HCT116 (cell line): ENCODE measurements at regions not wholly inside any gene's neighbourhood (a gene's known extent, or its start where the extent isn't known, plus 50 kb on each side); places are given as distances from the start of the nearest gene placed in this dataset. TPM values are rescaled to one million over a fixed set of nuclear protein-coding genes. Genes with fewer than 3 reads are reported as not detected.

Experiments
- ATAC-seq: fragments of 200-7000 bp; cut with Tn5 transposase; 2 replicates; pipeline ENCODE4 v1.9.1; 2020; ENCODE audit warnings: mild to moderate bottlenecking, moderate library complexity
- BruUV-seq: library from RNA; stranded (reverse); fragments of 400-500 nt; replicated peaks from 2 replicates; lab custom pipeline; 2021; lab: Mats Ljungman, UMichigan
- CTCF ChIA-PET: fragments of 300-600 bp; sonication (Branson Sonifier 250); formaldehyde crosslinking; loops from one replicate; lab custom pipeline; 2021; ENCODE audit warnings: antibody characterized with exemption; lab: Charles Lee
- POLR2A ChIA-PET: fragments of 300-600, 350-600 bp; sonication (Branson Sonifier 250); formaldehyde crosslinking; loops from one replicate; lab custom pipeline; 2021; ENCODE audit warnings: antibody characterized with exemption; lab: Charles Lee
- RAD21 ChIA-PET, 2 experiments: fragments of 300-600 bp; sonication (Branson Sonifier 250); formaldehyde crosslinking; loops; one replicate each; lab custom pipeline; 2023; ENCODE audit warnings: low total read pairs in 2 of 2; ENCODE audit not compliant: uncharacterized antibody in 2 of 2, unreplicated experiment in 2 of 2, low non-redundant PET in 1 of 2; lab: Charles Lee
- DNase-seq: peaks from one replicate; pipeline ENCODE4 v3.0.0-alpha.2; 2010; ENCODE audit warnings: low read depth, low spot score
- H2AFZ ChIP-seq: fragments of 200-600 bp; shearing (Covaris generic), sonication (generic); 2 replicates; pipeline ENCODE4 v1.6.1; 2017; ENCODE audit warnings: low read depth, mixed run types, mixed read lengths, antibody characterized with exemption, low read length; ENCODE audit not compliant: poor library complexity, severe bottlenecking
- H3K27ac ChIP-seq: 2 replicates; pipeline ENCODE4 v1.5.1; 2012; ENCODE audit warnings: low read depth, low read length
- H3K27me3 ChIP-seq: fragments of 200-600 bp; sonication (generic); 2 replicates; pipeline ENCODE4 v1.6.1; 2016; ENCODE audit warnings: mixed run types, low read length, mixed read lengths; ENCODE audit not compliant: insufficient read depth
- H3K36me3 ChIP-seq, 2 experiments: fragments of 200-500 bp in 1 of 2; fragments of 200-600 bp in 1 of 2; sonication (Bioruptor generic) in 1 of 2; sonication (generic) in 1 of 2; 2 replicates each; pipeline versions ENCODE4 v1.5.1 to v1.6.1; 2014 to 2016; ENCODE audit warnings: low read length in 2 of 2, inconsistent platforms in 1 of 2, mixed read lengths in 1 of 2, mixed run types in 1 of 2; ENCODE audit not compliant: insufficient read depth in 2 of 2, control insufficient read depth in 1 of 2
- H3K4me1 ChIP-seq, 2 experiments: fragments of 200-600 bp in 1 of 2; sonication (generic) in 1 of 2; 2 replicates each; pipeline versions ENCODE4 v1.5.1 to v1.6.1; 2012 to 2017; ENCODE audit warnings: low read length in 2 of 2, inconsistent platforms in 1 of 2, mild to moderate bottlenecking in 1 of 2, mixed read lengths in 1 of 2, mixed run types in 1 of 2, moderate library complexity in 1 of 2; ENCODE audit not compliant: insufficient read depth in 2 of 2, control insufficient read depth in 1 of 2
- H3K4me2 ChIP-seq: fragments of 200-600 bp; sonication (generic); 2 replicates; pipeline ENCODE4 v1.6.1; 2017; ENCODE audit warnings: mixed run types, low read length, mixed read lengths
- H3K4me3 ChIP-seq, 2 experiments: fragments of 200-600 bp in 1 of 2; sonication (generic) in 1 of 2; replicated peaks in 1 of 2; 2 replicates each; pipeline ENCODE4 v1.5.1; 2011 to 2016; ENCODE audit warnings: low read length in 2 of 2, control low read depth in 1 of 2, low read depth in 1 of 2, mild to moderate bottlenecking in 1 of 2, mixed read lengths in 1 of 2, mixed run types in 1 of 2
- H3K79me2 ChIP-seq: fragments of 200-600 bp; sonication (generic); 2 replicates; pipeline ENCODE4 v1.6.1; 2017; ENCODE audit warnings: mild to moderate bottlenecking, mixed run types, low read length, moderate library complexity, mixed read lengths; ENCODE audit not compliant: insufficient read depth
- H3K9ac ChIP-seq: fragments of 200-600 bp; sonication (generic); 2 replicates; pipeline ENCODE4 v1.6.1; 2016; ENCODE audit warnings: low read length, mixed read lengths
- H3K9me2 ChIP-seq: fragments of 200-600 bp; sonication (generic), shearing (Covaris generic); 2 replicates; pipeline ENCODE4 v1.6.1; 2017; ENCODE audit warnings: mixed run types, mild to moderate bottlenecking, moderate library complexity; ENCODE audit not compliant: insufficient read depth
- H3K9me3 ChIP-seq, 2 experiments: fragments of 200-500 bp in 1 of 2; fragments of 200-600 bp in 1 of 2; sonication (Bioruptor generic) in 1 of 2; sonication (generic) in 1 of 2; 2 replicates each; pipeline ENCODE4 v1.6.1; 2014 to 2017; ENCODE audit warnings: low read length in 2 of 2, mixed read lengths in 2 of 2, inconsistent platforms in 1 of 2, low read depth in 1 of 2, mild to moderate bottlenecking in 1 of 2, mixed run types in 1 of 2, moderate library complexity in 1 of 2; ENCODE audit not compliant: control insufficient read depth in 1 of 2, insufficient read depth in 1 of 2
- H4K20me1 ChIP-seq: fragments of 200-600 bp; sonication (generic), shearing (Covaris generic); 2 replicates; pipeline ENCODE4 v1.6.1; 2017; ENCODE audit warnings: mixed run types, mild to moderate bottlenecking, moderate library complexity; ENCODE audit not compliant: insufficient read depth
- POLR2A ChIP-seq: IDR thresholded peaks from 2 replicates; pipeline ENCODE4 v1.7.0; 2011; ENCODE audit warnings: borderline replicate concordance; ENCODE audit not compliant: insufficient read depth, insufficient read length; ENCODE audit errors: extremely low read depth
- SRF ChIP-seq: IDR thresholded peaks from 2 replicates; pipeline ENCODE4 v1.6.1; 2012; ENCODE audit warnings: low read depth
- YY1 ChIP-seq: IDR thresholded peaks from 2 replicates; pipeline ENCODE4 v1.6.1; 2011; ENCODE audit warnings: low read length, low read depth, moderate library complexity, mild to moderate bottlenecking; ENCODE audit not compliant: insufficient replicate concordance; ENCODE audit errors: extremely low read depth
- intact Hi-C: fragments of 100-400 bp; cut with micrococcal nuclease; formaldehyde crosslinking; loops from 2 replicates; pipeline ENCODE4 v1.10.0; 2022
- microRNA-seq: library from miRNA; unstranded; fragments of <30 nt; microRNA quantifications from one replicate; pipeline ENCODE4, GENCODE V29; 2016; ENCODE audit warnings: borderline number of aligned reads
- TF ChIP-seq, protein P1 (sequence below): IDR thresholded peaks from 2 replicates; pipeline ENCODE4 v1.6.1; 2011; ENCODE audit warnings: mild to moderate bottlenecking, low read length, moderate library complexity; ENCODE audit not compliant: insufficient replicate concordance; ENCODE audit errors: extremely low read depth
- TF ChIP-seq, protein P2 (sequence below), 3 experiments: fragments of 200-600 bp in 1 of 3; sonication (generic) in 1 of 3; IDR thresholded peaks in 2 of 3; conservative IDR thresholded peaks in 1 of 3; 2 replicates each; pipeline ENCODE4 v1.5.1; 2012 to 2017; ENCODE audit warnings: low read depth in 2 of 3, low read length in 2 of 3, antibody characterized with exemption in 1 of 3, borderline replicate concordance in 1 of 3, control low read depth in 1 of 3, mild to moderate bottlenecking in 1 of 3, mixed read lengths in 1 of 3, mixed run types in 1 of 3, moderate library complexity in 1 of 3; ENCODE audit not compliant: insufficient read depth in 1 of 3

DNA sequence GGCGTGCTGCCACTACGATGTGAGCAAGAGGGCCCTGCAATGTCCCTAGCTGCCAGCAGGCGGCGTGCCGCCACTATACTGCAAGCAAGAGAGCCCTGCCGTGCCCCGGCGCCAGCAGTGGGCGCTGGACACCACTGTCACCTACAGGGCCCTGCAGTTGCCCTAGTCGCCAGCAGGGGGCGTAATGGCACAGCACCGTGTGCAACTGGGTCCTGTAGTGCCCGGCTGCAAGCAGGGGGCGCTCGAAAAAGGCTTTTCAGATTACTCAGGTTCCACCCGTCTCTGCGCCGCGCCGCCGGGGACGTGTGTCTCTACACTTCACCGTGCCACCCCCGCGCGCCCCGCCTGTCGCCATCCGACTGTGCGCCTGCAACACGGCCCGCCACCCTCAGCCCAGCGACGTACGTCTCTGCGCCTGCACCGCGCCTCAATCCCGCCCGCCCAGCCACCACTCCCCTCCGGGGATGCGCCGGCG, 1356.9 kb downstream of the TMEM121 start:
- TF ChIP-seq, protein P1, sequence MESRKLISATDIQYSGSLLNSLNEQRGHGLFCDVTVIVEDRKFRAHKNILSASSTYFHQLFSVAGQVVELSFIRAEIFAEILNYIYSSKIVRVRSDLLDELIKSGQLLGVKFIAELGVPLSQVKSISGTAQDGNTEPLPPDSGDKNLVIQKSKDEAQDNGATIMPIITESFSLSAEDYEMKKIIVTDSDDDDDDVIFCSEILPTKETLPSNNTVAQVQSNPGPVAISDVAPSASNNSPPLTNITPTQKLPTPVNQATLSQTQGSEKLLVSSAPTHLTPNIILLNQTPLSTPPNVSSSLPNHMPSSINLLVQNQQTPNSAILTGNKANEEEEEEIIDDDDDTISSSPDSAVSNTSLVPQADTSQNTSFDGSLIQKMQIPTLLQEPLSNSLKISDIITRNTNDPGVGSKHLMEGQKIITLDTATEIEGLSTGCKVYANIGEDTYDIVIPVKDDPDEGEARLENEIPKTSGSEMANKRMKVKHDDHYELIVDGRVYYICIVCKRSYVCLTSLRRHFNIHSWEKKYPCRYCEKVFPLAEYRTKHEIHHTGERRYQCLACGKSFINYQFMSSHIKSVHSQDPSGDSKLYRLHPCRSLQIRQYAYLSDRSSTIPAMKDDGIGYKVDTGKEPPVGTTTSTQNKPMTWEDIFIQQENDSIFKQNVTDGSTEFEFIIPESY: no peak
- no peak for TF ChIP-seq POLR2A
- TF ChIP-seq, protein P2, sequence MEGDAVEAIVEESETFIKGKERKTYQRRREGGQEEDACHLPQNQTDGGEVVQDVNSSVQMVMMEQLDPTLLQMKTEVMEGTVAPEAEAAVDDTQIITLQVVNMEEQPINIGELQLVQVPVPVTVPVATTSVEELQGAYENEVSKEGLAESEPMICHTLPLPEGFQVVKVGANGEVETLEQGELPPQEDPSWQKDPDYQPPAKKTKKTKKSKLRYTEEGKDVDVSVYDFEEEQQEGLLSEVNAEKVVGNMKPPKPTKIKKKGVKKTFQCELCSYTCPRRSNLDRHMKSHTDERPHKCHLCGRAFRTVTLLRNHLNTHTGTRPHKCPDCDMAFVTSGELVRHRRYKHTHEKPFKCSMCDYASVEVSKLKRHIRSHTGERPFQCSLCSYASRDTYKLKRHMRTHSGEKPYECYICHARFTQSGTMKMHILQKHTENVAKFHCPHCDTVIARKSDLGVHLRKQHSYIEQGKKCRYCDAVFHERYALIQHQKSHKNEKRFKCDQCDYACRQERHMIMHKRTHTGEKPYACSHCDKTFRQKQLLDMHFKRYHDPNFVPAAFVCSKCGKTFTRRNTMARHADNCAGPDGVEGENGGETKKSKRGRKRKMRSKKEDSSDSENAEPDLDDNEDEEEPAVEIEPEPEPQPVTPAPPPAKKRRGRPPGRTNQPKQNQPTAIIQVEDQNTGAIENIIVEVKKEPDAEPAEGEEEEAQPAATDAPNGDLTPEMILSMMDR (IDR thresholded peaks at IDR 0.05 in 2 of 3, conservative IDR thresholded peaks at IDR 0.05 in 1 of 3; ENCODE audit: borderline replicate concordance in 1 of 3, insufficient read depth in 1 of 3, low read depth in 2 of 3, low read length in 2 of 3): peak; percentile 26 to 43 (median 32); a peak in 5 of 6 replicates
- TF ChIP-seq SRF: no peak
- no peak for TF ChIP-seq YY1
- Histone ChIP-seq H3K27ac (no peak overlapping the region), H4K20me1 (no peaks in the 10 kb centered on the region), H3K27me3 (no peaks in the 10 kb centered on the region), H3K9me3 (peaks cover 3 to 13% of the 10 kb centered on the region in 2 experiments; a peak in 2 of 4 replicates), H3K4me3 (no peak overlapping the region), H3K9ac (no peak overlapping the region), H3K79me2 (no peaks in the 10 kb centered on the region), H3K9me2 (no peaks in the 10 kb centered on the region), H3K36me3 (no peaks in the 10 kb centered on the region), H2AFZ (no peak overlapping the region), H3K4me2 (no peak overlapping the region), H3K4me1 (no peaks in the 10 kb centered on the region)
- CTCF ChIA-PET: no interaction called here
- POLR2A ChIA-PET: no interaction called here
- RAD21 ChIA-PET: no interaction called here
- intact Hi-C loops: no loop called here
- DNase-seq: no peak
- no peak for ATAC-seq
- no TSS peak for BruUV-seq

Small RNA genes lying in the stretch of these regions (microRNA-seq; reads per million reads assigned to microRNA genes)
- gene MIR4507: not detected
- gene MIR4537: not detected
- gene MIR4538: not detected
- not detected for gene MIR4539
- not detected for gene MIR5195
- gene MIR8071-1: not detected
- not detected for gene MIR8071-2
